SK-N-MC (cell line): ENCODE measurements at regions not wholly inside any gene's neighbourhood (a gene's known extent, or its start where the extent isn't known, plus 50 kb on each side); places are given as distances from the start of the nearest gene placed in this dataset.

Experiments
- EZH2 ChIP-seq: fragments of 200-600 bp; sonication (generic); IDR thresholded peaks from one replicate; pipeline ENCODE4 v1.6.1; 2017; ENCODE audit warnings: antibody characterized with exemption
- FOXP2 ChIP-seq: optimal IDR thresholded peaks from 2 replicates; pipeline ENCODE3; 2011; ENCODE audit warnings: mild to moderate bottlenecking, moderate library complexity; ENCODE audit not compliant: insufficient read depth; ENCODE audit errors: extremely low read length, control extremely low read depth

DNA sequence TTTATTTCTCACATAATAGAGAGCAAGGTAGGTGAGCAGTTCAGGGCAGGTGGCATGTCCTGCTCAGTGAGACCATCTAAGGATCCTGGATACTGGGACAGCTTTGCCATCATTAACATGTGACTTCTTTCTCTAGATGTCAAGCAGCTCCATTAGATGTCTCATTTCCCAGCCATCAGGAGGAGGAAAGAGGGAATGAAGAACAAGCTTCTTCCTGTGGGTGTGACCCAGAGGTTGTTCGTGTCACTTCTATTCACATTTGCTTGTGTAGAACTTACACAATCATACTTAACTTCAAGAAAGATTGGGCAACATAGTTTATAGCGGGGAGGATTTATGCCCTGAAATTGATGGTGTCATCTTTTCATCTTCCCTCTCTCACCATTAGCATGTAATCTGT, 169.2 kb upstream of the B3GALT2 start:
- TF ChIP-seq EZH2: no peak
- no peak for TF ChIP-seq FOXP2
